A549 (cell line): ENCODE measurements at regions not wholly inside any gene's neighbourhood (a gene's known extent, or its start where the extent isn't known, plus 50 kb on each side); places are given as distances from the start of the nearest gene placed in this dataset.

Experiments used
- ATAC-seq, 2 experiments: fragments of 200-7000 bp in 1 of 2; fragments of >200 bp in 1 of 2; cut with Nextera tagmentation in 1 of 2; cut with Tn5 transposase in 1 of 2; 3 replicates each; pipeline versions ENCODE4 v1.8.0 to v1.9.1; 2018 to 2020; ENCODE audit warnings: mild to moderate bottlenecking in 1 of 2, moderate library complexity in 1 of 2
- CTCF ChIA-PET: fragments of 300-600 bp; sonication (Branson Sonifier 250); formaldehyde crosslinking; extraction: SDS; loops from one replicate; lab custom pipeline; 2021; ENCODE audit warnings: antibody characterized with exemption, inconsistent platforms; lab: Yijun Ruan, JAX
- POLR2A ChIA-PET: fragments of 350-600 bp; formaldehyde crosslinking; extraction: SDS; loops from one replicate; lab custom pipeline; 2021; ENCODE audit warnings: antibody characterized with exemption, inconsistent platforms; lab: Yijun Ruan, JAX
- DNase-seq, 2 experiments: peaks; one replicate each; pipeline versions ENCODE4 v3.0.0 to v3.0.0-alpha.2; 2011 to 2016; ENCODE audit warnings: low read depth in 1 of 2, low spot score in 1 of 2
- FAIRE-seq: peaks from 2 replicates; lab custom pipeline; 2011; peaks lifted over from hg19 to GRCh38; lab: Jason Lieb, UNC
- H3K27ac ChIP-seq, 2 experiments: fragments of >200 bp; sonication (Bioruptor Twin); formaldehyde crosslinking; 3 replicates each; pipeline ENCODE4 v1.5.1; 2016 to 2017
- H3K4me1 ChIP-seq: fragments of >200 bp; sonication (Bioruptor Twin); formaldehyde crosslinking; 3 replicates; pipeline ENCODE4 v1.6.1; 2016
- H3K4me2 ChIP-seq: fragments of >200 bp; sonication (Bioruptor Twin); formaldehyde crosslinking; 3 replicates; pipeline ENCODE4 v1.6.1; 2016
- H3K4me3 ChIP-seq: fragments of >200 bp; sonication (Bioruptor Twin); formaldehyde crosslinking; 3 replicates; pipeline ENCODE4 v1.5.1; 2016
- H3K9me3 ChIP-seq: fragments of >200 bp; sonication (Bioruptor Twin); formaldehyde crosslinking; 3 replicates; pipeline ENCODE4 v1.6.1; 2016
- CHD4 ChIP-seq: fragments of 200-600 bp; sonication (generic); IDR thresholded peaks from 2 replicates; pipeline ENCODE4 v1.6.1; 2016; ENCODE audit warnings: antibody characterized with exemption, mild to moderate bottlenecking, borderline replicate concordance
- EHF ChIP-seq: fragments of 250-450 bp; sonication (Bioruptor Pico); IDR thresholded peaks from 2 replicates; pipeline ENCODE4 v1.5.0; 2020; ENCODE audit warnings: mild to moderate bottlenecking
- EHMT2 ChIP-seq: fragments of 200-600 bp; sonication (generic); IDR thresholded peaks from 2 replicates; pipeline ENCODE4 v1.6.1; 2016; ENCODE audit warnings: antibody characterized with exemption, low read depth, mild to moderate bottlenecking, moderate library complexity
- FOSB ChIP-seq: fragments of 250-450 bp; sonication (Bioruptor Pico); IDR thresholded peaks from 2 replicates; pipeline ENCODE4 v1.5.0; 2020; ENCODE audit warnings: mild to moderate bottlenecking, moderate library complexity
- FOSL2 ChIP-seq, 2 experiments: fragments of 450-650 bp in 1 of 2; fragments of >200 bp in 1 of 2; sonication (Bioruptor Twin) in 1 of 2; formaldehyde crosslinking; IDR thresholded peaks; 2 replicates each; pipeline versions ENCODE4 v1.5.0 to v1.6.1; 2016 to 2020; ENCODE audit warnings: mild to moderate bottlenecking in 1 of 2, moderate library complexity in 1 of 2
- GATA3 ChIP-seq: IDR thresholded peaks from 2 replicates; pipeline ENCODE4 v1.6.1; 2012; ENCODE audit warnings: borderline replicate concordance
- HDAC2 ChIP-seq: fragments of 200-600 bp; sonication (generic); IDR thresholded peaks from 2 replicates; pipeline ENCODE4 v1.6.1; 2016
- HEYL ChIP-seq: fragments of 250-450 bp; sonication (Bioruptor Pico); IDR thresholded peaks from 2 replicates; pipeline ENCODE4 v1.8.0; 2021; ENCODE audit warnings: mild to moderate bottlenecking, moderate library complexity
- HOXB13 ChIP-seq: fragments of 250-450 bp; sonication (Bioruptor Pico); IDR thresholded peaks from 2 replicates; pipeline ENCODE4 v1.5.0; 2020; ENCODE audit warnings: low read depth, mild to moderate bottlenecking, moderate library complexity
- JUN ChIP-seq, 2 experiments: fragments of >200 bp; sonication (Bioruptor Twin); formaldehyde crosslinking; IDR thresholded peaks; 2 replicates in 1 of 2; 3 replicates in 1 of 2; pipeline ENCODE4 v1.6.1; 2016 to 2017
- KDM1A ChIP-seq: fragments of 200-600 bp; sonication (generic); IDR thresholded peaks from 2 replicates; pipeline ENCODE4 v1.6.1; 2016; ENCODE audit warnings: low read depth, mild to moderate bottlenecking
- MAFK ChIP-seq: fragments of 450-650 bp; IDR thresholded peaks from 2 replicates; pipeline ENCODE4 v1.6.1; 2014; ENCODE audit not compliant: partially characterized antibody
- MAZ ChIP-seq: fragments of 150-350 bp; IDR thresholded peaks from 2 replicates; pipeline ENCODE4 v1.6.1; 2014; ENCODE audit warnings: antibody characterized with exemption, low read depth, low read length, borderline replicate concordance
- NR3C1 ChIP-seq: fragments of >200 bp; sonication (Bioruptor Twin); formaldehyde crosslinking; IDR thresholded peaks from 3 replicates; pipeline ENCODE4 v1.6.1; 2017
- PBX3 ChIP-seq: IDR thresholded peaks from 2 replicates; pipeline ENCODE4 v1.6.1; 2012
- PHF8 ChIP-seq: fragments of 200-600 bp; sonication (generic); IDR thresholded peaks from 2 replicates; pipeline ENCODE4 v1.6.1; 2016; ENCODE audit warnings: low read depth, mild to moderate bottlenecking, antibody characterized with exemption, moderate library complexity, borderline replicate concordance
- RAD21 ChIP-seq, 2 experiments: fragments of >200 bp in 1 of 2; sonication (Bioruptor Twin) in 1 of 2; formaldehyde crosslinking in 1 of 2; IDR thresholded peaks in 1 of 2; conservative IDR thresholded peaks in 1 of 2; 2 replicates in 1 of 2; 3 replicates in 1 of 2; pipeline ENCODE4 v1.6.1; 2012 to 2018; ENCODE audit warnings: inconsistent platforms in 1 of 2
- RARB ChIP-seq: fragments of 250-450 bp; sonication (Bioruptor Pico); IDR thresholded peaks from 2 replicates; pipeline ENCODE4 v1.8.0; 2021; ENCODE audit warnings: mild to moderate bottlenecking, moderate library complexity
- RCOR1 ChIP-seq: fragments of 150-350 bp; IDR thresholded peaks from 2 replicates; pipeline ENCODE4 v1.6.1; 2014; ENCODE audit warnings: antibody characterized with exemption, low read length, low read depth
- REST ChIP-seq: fragments of 200-600 bp; sonication (generic); IDR thresholded peaks from 2 replicates; pipeline ENCODE4 v1.6.1; 2016; ENCODE audit warnings: antibody characterized with exemption, mild to moderate bottlenecking, moderate library complexity
- RNF2 ChIP-seq: fragments of 200-600 bp; sonication (generic); IDR thresholded peaks from 2 replicates; pipeline ENCODE4 v1.6.1; 2016; ENCODE audit warnings: low read depth, mild to moderate bottlenecking, antibody characterized with exemption, moderate library complexity, borderline replicate concordance
- SMC3 ChIP-seq: fragments of >200 bp; sonication (Bioruptor Twin); formaldehyde crosslinking; IDR thresholded peaks from 3 replicates; pipeline ENCODE4 v1.6.1; 2018; ENCODE audit warnings: inconsistent platforms
- SREBF2 ChIP-seq: fragments of 450-650 bp; IDR thresholded peaks from 2 replicates; pipeline ENCODE4 v1.6.1; 2014; ENCODE audit warnings: mild to moderate bottlenecking, moderate library complexity
- TP53 ChIP-seq: fragments of 250-450 bp; sonication (Bioruptor Pico); IDR thresholded peaks from 2 replicates; pipeline ENCODE4 v1.5.0; 2021; ENCODE audit warnings: mild to moderate bottlenecking, moderate library complexity
- ZC3H11A ChIP-seq: fragments of 450-650 bp; IDR thresholded peaks from 2 replicates; pipeline ENCODE4 v1.6.1; 2014; ENCODE audit warnings: antibody characterized with exemption, mild to moderate bottlenecking
- ZFP36 ChIP-seq: fragments of 450-650 bp; IDR thresholded peaks from 2 replicates; pipeline ENCODE4 v1.6.1; 2014; ENCODE audit warnings: borderline replicate concordance; ENCODE audit not compliant: partially characterized antibody
- ZNF302 ChIP-seq: fragments of 250-450 bp; sonication (Bioruptor Pico); IDR thresholded peaks from 2 replicates; pipeline ENCODE4 v1.9.0; 2021; ENCODE audit warnings: inconsistent platforms, mild to moderate bottlenecking, moderate library complexity
- ZSCAN20 ChIP-seq: fragments of 250-450 bp; sonication (Bioruptor Pico); IDR thresholded peaks from 2 replicates; pipeline ENCODE4 v1.8.0; 2022; ENCODE audit warnings: mild to moderate bottlenecking, moderate library complexity
- WGBS: methylation state at CpG from one replicate; pipeline ENCODE4 v1.1.6; 2017; ENCODE audit errors: missing lambda C conversion rate; 5-methylcytosine and 5-hydroxymethylcytosine counted together
- TF ChIP-seq, protein P1 (sequence below): IDR thresholded peaks from 2 replicates; pipeline ENCODE4 v1.6.1; 2012
- TF ChIP-seq, protein P2 (sequence below): fragments of 250-450 bp; sonication (Bioruptor Pico); IDR thresholded peaks from 2 replicates; pipeline ENCODE4 v1.5.0; 2020; ENCODE audit warnings: low read depth, mild to moderate bottlenecking, moderate library complexity
- TF ChIP-seq, protein P3 (sequence below): fragments of >200 bp; sonication (Bioruptor Twin); formaldehyde crosslinking; IDR thresholded peaks from 2 replicates; pipeline ENCODE4 v1.6.1; 2016

DNA sequence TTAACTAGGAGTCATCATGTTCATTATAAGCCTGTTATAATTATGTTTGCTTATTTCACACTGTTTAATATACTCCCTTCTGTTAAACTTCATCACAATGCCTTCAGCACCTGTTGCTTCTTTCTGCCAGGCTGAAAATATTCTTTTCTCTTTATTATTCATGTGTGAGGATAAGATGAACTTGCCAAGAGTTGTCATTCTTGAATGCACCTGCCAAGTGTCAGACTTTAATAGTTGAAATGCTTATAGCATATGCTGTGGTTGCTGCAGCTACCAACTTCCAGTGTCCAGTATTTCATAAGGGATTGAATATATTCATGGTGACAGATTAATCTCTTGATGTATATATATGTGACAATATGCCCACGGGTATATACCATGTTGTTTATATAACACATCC, 339.2 kb upstream of the MEOX2 start (continued):
- TF ChIP-seq MAFK, result no peak

GRCh38 chr7:16023503-16023902, 337.0 kb upstream of the MEOX2 start:
- TF ChIP-seq RCOR1 (no peak), HEYL (no peak), SMC3 (no peak), KDM1A (no peak), ZFP36 (no peak), RARB (CRISPR knock-in tag) (no peak), RNF2 (no peak), FOSL2 (IDR thresholded peaks at IDR 0.05) (no peak), FOSL2 (CRISPR knock-in tag; IDR thresholded peaks at IDR 0.05) (no peak), MAZ (no peak), EHF (CRISPR knock-in tag) (no peak), EHMT2 (no peak), TP53 (CRISPR knock-in tag) (no peak)
- TF ChIP-seq, protein P1, sequence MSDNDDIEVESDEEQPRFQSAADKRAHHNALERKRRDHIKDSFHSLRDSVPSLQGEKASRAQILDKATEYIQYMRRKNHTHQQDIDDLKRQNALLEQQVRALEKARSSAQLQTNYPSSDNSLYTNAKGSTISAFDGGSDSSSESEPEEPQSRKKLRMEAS, result no peak
- TF ChIP-seq, protein P2, sequence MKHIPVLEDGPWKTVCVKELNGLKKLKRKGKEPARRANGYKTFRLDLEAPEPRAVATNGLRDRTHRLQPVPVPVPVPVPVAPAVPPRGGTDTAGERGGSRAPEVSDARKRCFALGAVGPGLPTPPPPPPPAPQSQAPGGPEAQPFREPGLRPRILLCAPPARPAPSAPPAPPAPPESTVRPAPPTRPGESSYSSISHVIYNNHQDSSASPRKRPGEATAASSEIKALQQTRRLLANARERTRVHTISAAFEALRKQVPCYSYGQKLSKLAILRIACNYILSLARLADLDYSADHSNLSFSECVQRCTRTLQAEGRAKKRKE (CRISPR knock-in tag), result no peak
- no peak overlapping the region for H3K4me3 ChIP-seq
- H3K27ac ChIP-seq, result no peak overlapping the region
- ChIA-PET POLR2A (no interaction called here), CTCF (no interaction called here)
- no peak for ATAC-seq
- WGBS, result 25% methylated on average over 3 of the region's 3 CpGs
- FAIRE-seq, result no peak
- no peaks in the 10 kb centered on the region for H3K4me1 ChIP-seq
- no peak for DNase-seq
- H3K9me3 ChIP-seq, result no peaks in the 10 kb centered on the region
- no peak overlapping the region for H3K4me2 ChIP-seq

DNA sequence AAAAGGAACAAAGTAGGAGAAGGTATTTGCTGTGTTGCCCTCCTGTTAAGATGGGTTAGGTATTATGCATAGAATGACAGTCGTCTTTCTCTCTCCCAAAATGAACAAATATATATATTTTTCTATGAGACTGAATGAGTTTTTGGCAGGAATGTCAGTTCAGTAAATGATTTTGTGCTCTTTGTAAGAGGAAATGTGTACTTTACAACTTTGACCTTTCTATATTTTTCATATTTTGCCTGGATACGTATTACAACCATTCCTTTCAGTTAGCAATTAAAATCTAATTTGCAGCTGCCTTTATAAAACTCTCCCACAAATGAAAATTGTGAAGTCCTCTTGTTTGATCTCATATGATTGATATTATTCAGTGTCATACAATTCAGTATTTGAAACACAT, 336.6 kb upstream of the MEOX2 start:
- no peak overlapping the region for H3K4me3 ChIP-seq
- POLR2A ChIA-PET, result no interaction called here
- 7% methylated on average over 2 of the region's 2 CpGs for WGBS
- FAIRE-seq, result no peak
- TF ChIP-seq PBX3 (no peak), FOSL2 (IDR thresholded peaks at IDR 0.05) (no peak), FOSL2 (CRISPR knock-in tag; IDR thresholded peaks at IDR 0.05) (no peak), SREBF2 (no peak), REST (no peak), RCOR1 (no peak), ZSCAN20 (no peak), RAD21 (conservative IDR thresholded peaks at IDR 0.05 in 1 of 2, IDR thresholded peaks at IDR 0.05 in 1 of 2) (no peak), ZC3H11A (no peak), CHD4 (no peak), JUN (IDR thresholded peaks at IDR 0.05) (no peak), FOSB (CRISPR knock-in tag) (no peak), HOXB13 (no peak), HDAC2 (no peak), GATA3 (no peak), RNF2 (no peak), PHF8 (no peak), KDM1A (no peak), NR3C1 (no peak), ZNF302 (CRISPR knock-in tag) (no peak)
- TF ChIP-seq, protein P3, sequence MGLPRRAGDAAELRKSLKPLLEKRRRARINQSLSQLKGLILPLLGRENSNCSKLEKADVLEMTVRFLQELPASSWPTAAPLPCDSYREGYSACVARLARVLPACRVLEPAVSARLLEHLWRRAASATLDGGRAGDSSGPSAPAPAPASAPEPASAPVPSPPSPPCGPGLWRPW, result no peak
- no peak for DNase-seq
- no peaks in the 10 kb centered on the region for H3K9me3 ChIP-seq
- H3K4me2 ChIP-seq, result no peak overlapping the region
- no peak for ATAC-seq
- H3K27ac ChIP-seq, result no peak overlapping the region
- CTCF ChIA-PET, result no interaction called here
- no peaks in the 10 kb centered on the region for H3K4me1 ChIP-seq
